Activated naive CD8-positive, alpha-beta T cell treated with anti-CD3 and anti-CD28 coated beads, Interleukin-2, amount 10 ng/mL, durations not matched to agents 7 days and 5 days (primary cell): ENCODE measurements at regions not wholly inside any gene's neighbourhood (a gene's known extent, or its start where the extent isn't known, plus 50 kb on each side); places are given as distances from the start of the nearest gene placed in this dataset.
"Not testable (repeated sequence)": the region's sequence is repeated elsewhere in the genome, so short reads cannot be mapped to it uniquely, and the experiment has no call there.

Source experiments
- ATAC-seq: fragments of 150-1000 bp; cut with Tn5 transposase; one replicate; pipeline ENCODE4 v1.10.0; 2021; ENCODE audit warnings: low read depth, moderate library complexity
- POLR2A ChIA-PET: fragments of 350-600 bp; sonication (Branson Sonifier 250); formaldehyde crosslinking; loops from one replicate; lab custom pipeline; 2021; ENCODE audit warnings: antibody characterized with exemption; lab: Charles Lee
- DNase-seq: peaks from one replicate; pipeline ENCODE4 v3.0.0; 2021
- H3K27ac Mint-ChIP-seq: one replicate; pipeline ENCODE4 v1.8.0; 2022; ENCODE audit warnings: mild to moderate bottlenecking, mixed read lengths
- H3K27me3 Mint-ChIP-seq: one replicate; pipeline ENCODE4 v1.8.0; 2022; ENCODE audit warnings: mild to moderate bottlenecking, moderate library complexity, mixed read lengths
- H3K36me3 Mint-ChIP-seq: one replicate; pipeline ENCODE4 v1.8.0; 2021; ENCODE audit warnings: mild to moderate bottlenecking, mixed read lengths
- H3K4me1 Mint-ChIP-seq: one replicate; pipeline ENCODE4 v1.8.0; 2021; ENCODE audit warnings: mixed read lengths
- H3K4me3 Mint-ChIP-seq: one replicate; pipeline ENCODE4 v1.8.0; 2022; ENCODE audit warnings: mild to moderate bottlenecking, moderate library complexity, mixed read lengths
- H3K9me3 Mint-ChIP-seq: one replicate; pipeline ENCODE4 v1.8.0; 2021; ENCODE audit warnings: mixed read lengths

DNA sequence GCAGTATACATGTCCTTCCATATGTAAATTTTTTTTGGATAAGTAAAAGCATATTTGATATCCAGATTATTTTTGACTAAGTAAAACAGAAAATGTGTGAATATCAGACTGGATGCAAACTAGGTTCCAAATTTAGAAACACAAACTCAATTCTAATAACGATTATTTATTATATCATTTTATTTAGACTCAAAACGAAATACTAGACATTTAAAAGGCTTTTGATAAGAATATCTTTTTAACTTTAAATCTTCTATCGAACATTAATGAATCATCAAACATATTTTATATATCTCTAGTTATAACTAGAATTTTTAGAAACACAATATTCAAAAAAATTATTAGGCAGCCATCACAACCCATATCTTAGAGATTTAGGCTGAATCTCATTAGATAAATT lies 195.2 kb upstream of the KCND2 start:
- POLR2A ChIA-PET = no interaction called here
- H3K36me3 Mint-ChIP-seq = no peaks in the 10 kb centered on the region
- ATAC-seq (no peak), DNase-seq (no peak)
- no peak overlapping the region for H3K27ac Mint-ChIP-seq
- H3K27me3 Mint-ChIP-seq = no peaks in the 10 kb centered on the region
- peaks cover 2% of the 10 kb centered on the region for H3K9me3 Mint-ChIP-seq
- H3K4me3 Mint-ChIP-seq = no peak overlapping the region
- no peaks in the 10 kb centered on the region for H3K4me1 Mint-ChIP-seq

DNA sequence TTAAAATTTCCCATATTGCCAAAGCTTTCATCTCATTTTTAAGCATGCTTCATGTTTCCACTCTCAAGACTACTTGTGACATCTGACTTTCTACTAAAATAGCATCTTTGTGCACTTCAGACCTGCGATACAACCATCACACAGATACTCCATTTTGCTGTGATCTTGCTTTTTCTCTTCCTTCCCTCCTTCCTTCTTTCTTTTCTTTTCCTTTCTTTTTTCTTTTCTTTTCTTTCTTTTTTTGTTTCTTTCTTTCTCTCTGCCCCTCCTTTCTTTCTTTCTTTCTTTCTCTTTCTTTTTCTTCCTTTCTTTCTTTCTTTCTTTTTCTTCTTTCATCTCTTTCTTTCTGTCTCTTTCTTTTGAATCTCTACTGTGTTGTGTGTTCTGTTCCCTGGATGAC lies 194.0 kb upstream of the KCND2 start:
- H3K4me3 Mint-ChIP-seq = no peak overlapping the region
- H3K4me1 Mint-ChIP-seq = no peaks in the 10 kb centered on the region
- peaks cover 2% of the 10 kb centered on the region for H3K9me3 Mint-ChIP-seq
- ATAC-seq (no peak), DNase-seq (no peak)
- no peak overlapping the region for H3K27ac Mint-ChIP-seq
- no peaks in the 10 kb centered on the region for H3K27me3 Mint-ChIP-seq
- no peaks in the 10 kb centered on the region for H3K36me3 Mint-ChIP-seq
- POLR2A ChIA-PET = no interaction called here

DNA sequence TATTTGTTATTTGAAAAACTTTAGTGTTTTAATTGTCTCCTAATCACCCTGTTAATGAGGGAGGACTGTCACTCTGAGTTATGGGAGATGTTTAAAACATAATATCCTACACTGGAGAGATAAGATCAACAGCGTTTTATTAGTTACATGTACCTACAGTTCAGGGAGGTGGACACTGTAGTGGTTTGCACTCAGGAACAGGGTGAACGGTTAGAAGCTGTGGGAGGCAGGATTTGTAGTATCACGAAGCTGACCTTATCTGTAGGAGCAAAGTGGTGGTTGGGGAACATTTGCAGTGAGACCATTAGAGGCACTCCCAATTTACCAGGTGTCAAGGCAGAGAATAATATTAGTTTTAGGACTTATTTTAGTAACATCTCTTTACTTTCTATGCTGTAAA lies 193.3 kb upstream of the KCND2 start:
- POLR2A ChIA-PET = no interaction called here
- ATAC-seq (no peak), DNase-seq (no peak)
- Mint-ChIP-seq H3K4me1 (no peaks in the 10 kb centered on the region), H3K27me3 (no peaks in the 10 kb centered on the region), H3K36me3 (no peaks in the 10 kb centered on the region), H3K9me3 (peaks cover 2% of the 10 kb centered on the region), H3K27ac (no peak overlapping the region), H3K4me3 (no peak overlapping the region)

DNA sequence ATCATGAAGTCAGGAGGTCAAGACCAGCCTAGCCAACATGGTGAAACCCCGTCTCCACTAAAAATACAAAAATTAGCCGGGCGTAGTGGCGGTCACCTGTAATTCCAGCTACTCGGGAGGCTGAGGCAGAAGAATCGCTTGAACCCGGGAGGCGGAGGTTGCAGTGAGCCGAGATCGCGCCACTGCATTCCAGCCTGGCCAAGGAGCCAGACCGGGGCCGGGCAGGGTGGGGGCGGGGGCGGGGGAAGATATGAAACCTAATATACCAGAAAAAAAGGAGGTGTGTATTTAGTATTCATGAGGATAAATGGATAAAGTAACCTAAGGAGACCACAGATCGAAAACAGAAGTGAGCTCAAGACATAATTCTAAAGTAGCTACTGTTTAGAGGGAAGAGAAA lies 186.5 kb upstream of the KCND2 start:
- H3K27me3 Mint-ChIP-seq, H3K4me3 Mint-ChIP-seq, POLR2A ChIA-PET, DNase-seq, ATAC-seq, H3K4me1 Mint-ChIP-seq, H3K36me3 Mint-ChIP-seq, H3K27ac Mint-ChIP-seq, H3K9me3 Mint-ChIP-seq: not testable (repeated sequence)

DNA sequence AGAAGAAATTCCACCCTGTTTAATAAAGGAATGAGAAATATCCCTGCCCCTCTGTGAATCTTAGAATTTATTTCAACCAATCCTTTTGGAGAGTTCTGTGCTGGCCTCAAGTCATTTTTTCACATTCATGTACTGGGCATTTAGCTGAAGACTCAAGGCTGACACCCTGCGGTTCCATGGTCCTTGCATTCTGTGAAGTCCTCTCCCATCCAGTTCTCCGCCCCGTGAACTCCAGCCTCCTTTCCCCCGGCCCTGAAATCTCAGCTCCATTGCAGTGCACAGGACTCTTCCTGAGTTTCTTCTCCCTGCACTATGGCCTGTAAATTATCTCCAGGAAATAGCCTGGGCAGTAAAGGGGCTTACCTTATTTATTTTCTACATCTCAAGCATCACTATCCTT lies 183.0 kb upstream of the KCND2 start:
- ATAC-seq (no peak), DNase-seq (no peak)
- POLR2A ChIA-PET = no interaction called here
- H3K4me1 Mint-ChIP-seq = no peaks in the 10 kb centered on the region
- no peak overlapping the region for H3K4me3 Mint-ChIP-seq
- no peaks in the 10 kb centered on the region for H3K27me3 Mint-ChIP-seq
- no peaks in the 10 kb centered on the region for H3K36me3 Mint-ChIP-seq
- no peak overlapping the region for H3K27ac Mint-ChIP-seq
- no peaks in the 10 kb centered on the region for H3K9me3 Mint-ChIP-seq

DNA sequence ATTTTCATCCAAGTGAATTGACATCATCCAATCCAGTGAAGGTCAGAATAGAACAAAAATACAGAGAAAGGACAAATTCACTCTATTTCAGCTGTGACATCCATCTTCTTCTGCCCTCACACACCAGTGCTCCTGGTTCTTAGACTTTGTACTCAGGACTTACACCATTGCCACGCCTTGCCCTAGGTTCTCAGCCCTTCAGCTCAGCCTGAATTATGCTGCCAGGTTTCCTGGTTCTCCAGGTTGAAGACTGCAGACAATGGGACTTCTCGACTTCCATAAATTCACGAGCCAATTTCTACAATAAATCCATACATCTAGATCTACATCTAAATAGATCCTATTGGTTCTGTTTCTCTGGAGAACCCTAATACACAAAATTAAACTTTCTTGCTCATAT lies 181.2 kb upstream of the KCND2 start:
- no peak overlapping the region for H3K4me3 Mint-ChIP-seq
- no peaks in the 10 kb centered on the region for H3K9me3 Mint-ChIP-seq
- POLR2A ChIA-PET = no interaction called here
- H3K27me3 Mint-ChIP-seq = no peaks in the 10 kb centered on the region
- H3K4me1 Mint-ChIP-seq = no peaks in the 10 kb centered on the region
- no peak overlapping the region for H3K27ac Mint-ChIP-seq
- no peaks in the 10 kb centered on the region for H3K36me3 Mint-ChIP-seq
- DNase-seq (no peak), ATAC-seq (no peak)

DNA sequence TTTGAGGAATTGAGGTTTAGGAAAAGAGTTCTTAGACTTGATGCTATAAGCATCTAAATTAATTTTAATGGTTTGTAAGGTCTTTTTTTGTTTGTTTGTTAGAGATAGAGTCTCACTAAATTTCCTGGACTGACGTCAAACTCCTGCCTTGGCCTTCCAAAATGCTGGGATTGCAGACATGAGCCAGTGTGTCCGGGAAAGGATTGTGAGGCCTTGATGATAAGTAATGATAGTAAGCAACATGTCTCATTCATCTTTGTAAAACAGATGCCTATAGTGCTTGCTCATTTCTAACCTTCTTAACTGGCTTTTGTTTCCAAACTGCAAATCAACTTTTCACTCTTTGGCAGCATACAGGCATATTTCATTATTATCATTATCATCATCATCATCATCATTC lies 176.0 kb upstream of the KCND2 start:
- no peaks in the 10 kb centered on the region for H3K36me3 Mint-ChIP-seq
- POLR2A ChIA-PET = no interaction called here
- no peak overlapping the region for H3K27ac Mint-ChIP-seq
- H3K9me3 Mint-ChIP-seq = peaks cover 1% of the 10 kb centered on the region
- no peak overlapping the region for H3K4me3 Mint-ChIP-seq
- no peaks in the 10 kb centered on the region for H3K27me3 Mint-ChIP-seq
- ATAC-seq (no peak), DNase-seq (no peak)
- H3K4me1 Mint-ChIP-seq = no peaks in the 10 kb centered on the region

DNA sequence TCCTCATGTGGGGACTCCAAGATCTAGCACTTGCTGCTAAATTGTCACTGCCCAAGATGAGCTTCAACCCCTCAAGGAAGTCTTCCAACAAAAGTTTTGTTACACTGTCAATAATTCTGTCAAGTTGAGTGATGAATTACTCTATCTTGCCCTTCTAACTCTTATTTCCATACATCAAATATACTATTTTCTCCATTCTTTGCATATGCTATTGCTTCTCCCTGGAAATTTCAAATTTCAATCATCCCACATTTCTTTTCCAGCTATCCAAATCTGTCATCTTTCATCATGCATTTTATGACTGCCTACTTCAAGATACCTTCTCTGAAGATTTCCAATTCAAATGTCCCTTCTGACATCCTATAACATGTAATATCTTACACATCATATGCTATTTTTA lies 175.2 kb upstream of the KCND2 start:
- H3K4me1 Mint-ChIP-seq = no peaks in the 10 kb centered on the region
- H3K36me3 Mint-ChIP-seq = no peaks in the 10 kb centered on the region
- H3K9me3 Mint-ChIP-seq = peaks cover 1% of the 10 kb centered on the region
- H3K27me3 Mint-ChIP-seq = no peaks in the 10 kb centered on the region
- H3K27ac Mint-ChIP-seq = no peak overlapping the region
- H3K4me3 Mint-ChIP-seq = no peak overlapping the region
- ATAC-seq (no peak), DNase-seq (no peak)
- POLR2A ChIA-PET = no interaction called here

DNA sequence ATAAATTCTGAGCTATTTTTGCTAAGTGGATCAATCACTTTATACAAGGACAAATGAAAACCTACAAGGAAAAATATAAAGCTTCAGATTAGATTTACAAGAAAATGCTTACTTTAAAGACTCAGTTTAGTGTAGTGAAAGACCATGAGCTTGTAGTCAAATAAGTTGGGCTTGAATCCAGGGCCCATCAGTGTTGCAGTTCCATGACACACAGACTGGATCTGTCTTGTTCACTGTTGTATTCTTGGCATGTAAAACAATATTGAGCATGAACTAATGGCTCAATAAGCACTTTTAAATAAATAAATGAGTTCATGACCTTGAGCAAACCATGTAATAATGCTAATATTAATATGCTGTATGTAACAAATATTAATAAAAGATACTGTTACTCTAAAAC lies 164.6 kb upstream of the KCND2 start:
- POLR2A ChIA-PET = no interaction called here
- DNase-seq (no peak), ATAC-seq (no peak)
- no peaks in the 10 kb centered on the region for H3K4me1 Mint-ChIP-seq
- no peak overlapping the region for H3K4me3 Mint-ChIP-seq
- no peak overlapping the region for H3K27ac Mint-ChIP-seq
- no peaks in the 10 kb centered on the region for H3K27me3 Mint-ChIP-seq
- peaks cover 6% of the 10 kb centered on the region for H3K9me3 Mint-ChIP-seq
- no peaks in the 10 kb centered on the region for H3K36me3 Mint-ChIP-seq

DNA sequence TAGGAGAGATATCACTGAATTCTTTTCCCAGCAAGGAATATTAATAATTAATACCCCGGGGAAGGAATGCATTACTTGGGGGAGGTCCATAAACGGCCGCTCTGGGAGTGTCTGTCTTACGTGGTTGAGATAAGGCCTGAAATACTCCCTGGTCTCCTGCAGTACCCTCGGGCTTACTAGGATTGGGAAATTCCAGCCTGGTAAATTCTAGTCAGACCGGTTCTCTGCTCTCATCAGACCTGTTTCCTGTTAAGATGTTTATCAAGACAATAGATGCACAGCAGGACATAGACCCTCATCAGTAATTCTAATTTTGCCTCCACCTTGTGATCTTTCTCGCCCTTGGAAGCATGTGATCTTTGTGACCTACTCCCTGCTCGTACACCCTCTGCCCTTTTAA lies 162.8 kb upstream of the KCND2 start:
- Mint-ChIP-seq H3K4me1 (no peaks in the 10 kb centered on the region), H3K27me3 (no peaks in the 10 kb centered on the region), H3K36me3 (no peaks in the 10 kb centered on the region), H3K27ac (no peak overlapping the region), H3K4me3 (no peak overlapping the region), H3K9me3 (peaks cover 6% of the 10 kb centered on the region)
- ATAC-seq = no peak
- no peak for DNase-seq
- POLR2A ChIA-PET = no interaction called here

DNA sequence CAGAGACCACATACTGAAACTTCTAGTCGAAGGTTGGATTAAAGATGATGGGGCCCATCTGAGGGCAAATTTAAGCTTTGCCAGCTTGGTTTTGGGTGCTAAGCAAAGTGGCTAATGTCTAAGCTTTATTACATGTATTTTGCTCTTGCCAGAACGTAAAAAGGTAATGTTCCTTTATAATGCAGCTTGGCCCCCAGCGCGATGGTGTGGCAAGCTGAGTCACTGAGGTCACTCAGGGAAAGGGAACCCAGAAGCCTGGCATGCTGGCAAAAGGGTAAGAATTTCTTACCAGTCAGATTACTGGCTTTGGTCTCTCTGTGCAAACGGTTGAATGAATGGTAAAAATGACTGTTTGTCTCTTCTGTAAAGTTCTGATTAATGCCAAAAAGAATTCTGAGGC lies 158.3 kb upstream of the KCND2 start:
- no peak overlapping the region for H3K27ac Mint-ChIP-seq
- no peaks in the 10 kb centered on the region for H3K36me3 Mint-ChIP-seq
- no peaks in the 10 kb centered on the region for H3K27me3 Mint-ChIP-seq
- no peak overlapping the region for H3K4me3 Mint-ChIP-seq
- H3K4me1 Mint-ChIP-seq = no peaks in the 10 kb centered on the region
- POLR2A ChIA-PET = no interaction called here
- H3K9me3 Mint-ChIP-seq = peaks cover 6% of the 10 kb centered on the region
- DNase-seq (no peak), ATAC-seq (no peak)

DNA sequence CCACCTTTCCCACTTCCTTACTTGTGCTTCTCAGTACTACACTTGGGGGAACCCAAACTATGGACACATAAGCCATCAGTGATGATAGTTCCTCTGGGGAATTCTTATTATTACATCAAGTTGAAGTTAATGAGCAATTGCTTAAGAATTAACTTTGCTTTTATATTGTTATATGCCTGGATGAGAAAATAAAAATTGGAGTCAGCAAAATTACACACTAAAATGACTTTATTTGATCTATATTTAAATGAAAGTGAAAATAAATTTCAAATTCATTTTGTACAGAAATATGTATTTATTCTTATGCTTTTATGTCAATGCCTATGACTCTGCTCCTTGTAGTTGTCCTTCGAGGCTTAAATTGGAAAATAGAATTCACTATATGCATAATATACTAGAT lies 149.4 kb upstream of the KCND2 start:
- Mint-ChIP-seq H3K36me3 (no peaks in the 10 kb centered on the region), H3K27me3 (no peaks in the 10 kb centered on the region), H3K27ac (no peak overlapping the region), H3K9me3 (peaks cover 3% of the 10 kb centered on the region), H3K4me1 (no peaks in the 10 kb centered on the region), H3K4me3 (no peak overlapping the region)
- no peak for ATAC-seq
- POLR2A ChIA-PET = no interaction called here
- DNase-seq = no peak

DNA sequence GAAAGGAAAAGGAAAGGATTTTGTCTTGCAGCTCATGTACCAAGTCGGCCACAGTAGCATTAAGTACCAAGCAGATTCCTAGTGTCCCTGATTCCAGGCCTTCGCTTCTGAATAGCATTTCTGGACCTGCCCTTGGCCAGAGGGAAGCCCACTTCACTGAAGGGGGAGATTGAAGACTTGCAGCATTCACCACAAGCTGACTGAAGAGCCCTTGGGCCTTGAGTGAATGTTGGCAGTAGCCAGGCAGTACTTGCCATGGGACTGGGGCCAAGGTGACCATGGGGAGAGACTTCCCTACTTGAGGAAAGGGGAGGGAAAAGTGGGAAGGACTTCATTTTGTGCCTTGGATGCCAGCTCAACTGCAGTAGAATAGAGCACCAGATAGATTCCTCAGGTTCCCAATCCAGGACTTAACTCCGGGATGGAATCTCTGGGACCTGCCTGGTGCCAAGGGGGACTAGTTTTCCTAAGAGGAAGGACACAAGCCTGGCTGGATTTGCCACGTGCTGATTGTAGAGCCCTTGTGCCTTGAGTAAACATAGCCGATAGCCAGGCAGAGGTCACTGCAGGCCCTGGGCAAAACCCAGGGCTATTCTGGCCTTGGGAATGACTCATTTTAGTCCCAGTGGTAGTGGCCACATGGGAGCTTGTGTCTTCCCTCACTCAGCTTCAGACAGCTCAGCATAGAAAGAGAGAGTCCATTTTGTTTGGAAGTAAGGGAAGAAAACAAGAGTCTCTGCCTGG lies 141.7 kb upstream of the KCND2 start:
- H3K4me3 Mint-ChIP-seq = no peak overlapping the region
- H3K4me1 Mint-ChIP-seq = no peaks in the 10 kb centered on the region
- H3K27ac Mint-ChIP-seq = no peak overlapping the region
- peaks cover 7% of the 10 kb centered on the region for H3K9me3 Mint-ChIP-seq
- DNase-seq = no peak
- ATAC-seq = no peak
- H3K27me3 Mint-ChIP-seq = no peaks in the 10 kb centered on the region
- no peaks in the 10 kb centered on the region for H3K36me3 Mint-ChIP-seq
- POLR2A ChIA-PET = no interaction called here

DNA sequence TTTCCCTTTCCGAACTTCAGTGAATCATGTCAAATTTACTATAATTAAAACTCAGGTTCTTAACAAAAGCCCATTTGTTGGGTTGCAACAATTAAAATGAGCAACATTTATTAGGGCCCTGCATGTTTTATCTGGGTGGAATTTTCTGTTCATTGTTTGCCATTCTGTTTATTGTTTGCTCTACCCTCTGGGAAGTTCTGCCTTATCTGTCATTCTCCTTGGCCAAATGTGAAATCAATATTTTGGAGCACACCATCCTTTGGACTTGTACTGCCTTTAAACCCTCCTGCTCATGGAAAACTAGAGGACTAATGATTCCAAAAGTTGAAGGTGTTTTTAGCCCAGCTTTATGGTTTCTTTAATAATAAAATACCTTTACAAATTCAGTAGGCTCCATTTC lies 134.5 kb upstream of the KCND2 start:
- Mint-ChIP-seq H3K27me3 (no peaks in the 10 kb centered on the region), H3K4me1 (no peaks in the 10 kb centered on the region), H3K4me3 (no peak overlapping the region), H3K27ac (no peak overlapping the region), H3K9me3 (no peaks in the 10 kb centered on the region), H3K36me3 (no peaks in the 10 kb centered on the region)
- no peak for ATAC-seq
- no peak for DNase-seq
- POLR2A ChIA-PET = no interaction called here

DNA sequence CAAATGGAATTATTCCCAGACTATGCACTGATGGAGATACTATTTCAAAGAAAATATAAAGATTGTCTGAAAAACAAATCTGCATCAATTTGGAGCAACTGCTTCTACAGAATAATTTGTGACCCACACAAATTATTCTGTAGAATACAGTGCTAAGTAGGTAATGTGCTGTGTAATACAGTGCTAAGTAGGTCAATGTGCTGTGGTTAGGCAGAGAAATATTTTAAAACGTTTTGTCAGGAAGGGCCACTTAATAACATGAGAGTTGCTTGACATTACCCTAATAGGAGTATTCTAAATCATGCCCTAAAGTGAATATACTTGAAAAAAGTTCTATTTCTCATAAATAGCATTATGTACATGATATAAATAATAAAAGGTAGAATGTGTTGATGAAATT lies 116.5 kb upstream of the KCND2 start:
- ATAC-seq (no peak), DNase-seq (no peak)
- H3K27ac Mint-ChIP-seq = no peak overlapping the region
- H3K4me3 Mint-ChIP-seq = no peak overlapping the region
- H3K4me1 Mint-ChIP-seq = no peaks in the 10 kb centered on the region
- H3K9me3 Mint-ChIP-seq = peaks cover 2% of the 10 kb centered on the region
- POLR2A ChIA-PET = no interaction called here
- no peaks in the 10 kb centered on the region for H3K27me3 Mint-ChIP-seq
- H3K36me3 Mint-ChIP-seq = no peaks in the 10 kb centered on the region
